CD4-positive, CD25-positive, alpha-beta regulatory T cell (primary cell): ENCODE measurements at regions not wholly inside any gene's neighbourhood (a gene's known extent, or its start where the extent isn't known, plus 50 kb on each side); places are given as distances from the start of the nearest gene placed in this dataset.

ENCODE experiments used
- ATAC-seq, 2 donors: fragments of 150-1000 bp; cut with Tn5 transposase; one replicate each; pipeline ENCODE4 v1.10.0; 2021; ENCODE audit warnings: low read depth in 2 of 2, moderate number of reproducible peaks in 2 of 2, moderate library complexity in 1 of 2
- DNase-seq, 3 donors: peaks; one replicate each; pipeline versions ENCODE4 v3.0.0 to v3.0.0-alpha.2; 2012 to 2022; ENCODE audit warnings: mixed read lengths in 1 of 3
- H3K27ac ChIP-seq: one replicate; pipeline ENCODE4 v1.7.0; 2013; ENCODE audit warnings: mild to moderate bottlenecking, low read length; ENCODE audit not compliant: insufficient read depth, poor library complexity, severe bottlenecking
- H3K27me3 ChIP-seq: one replicate; pipeline ENCODE4 v1.7.0; 2013; ENCODE audit warnings: low read length; ENCODE audit not compliant: control insufficient read depth, insufficient read depth
- H3K36me3 ChIP-seq: one replicate; pipeline ENCODE4 v1.7.0; 2013; ENCODE audit warnings: mild to moderate bottlenecking, low read length, moderate library complexity; ENCODE audit not compliant: control insufficient read depth, insufficient read depth
- H3K4me1 ChIP-seq: 2 replicates; pipeline ENCODE4 v1.7.0; 2013; ENCODE audit warnings: mild to moderate bottlenecking, low read length; ENCODE audit not compliant: insufficient read depth, control insufficient read depth, poor library complexity, severe bottlenecking
- H3K4me3 ChIP-seq: one replicate; pipeline ENCODE4 v1.7.0; 2013; ENCODE audit warnings: low read depth, mild to moderate bottlenecking, low read length, moderate library complexity
- H3K9me3 ChIP-seq, 2 experiments: 1 replicate in 1 of 2; 2 replicates in 1 of 2; pipeline ENCODE4 v1.7.0; 2013; ENCODE audit warnings: low read length in 2 of 2, mild to moderate bottlenecking in 1 of 2, moderate library complexity in 1 of 2; ENCODE audit not compliant: control insufficient read depth in 2 of 2
- H3K27ac Mint-ChIP-seq, 3 donors: one replicate each; pipeline ENCODE4 v1.8.0; 2020 to 2022; ENCODE audit warnings: mild to moderate bottlenecking in 3 of 3, mixed read lengths in 3 of 3, moderate library complexity in 2 of 3
- H3K27me3 Mint-ChIP-seq: one replicate; pipeline ENCODE4 v1.8.0; 2022; ENCODE audit warnings: mild to moderate bottlenecking, mixed read lengths
- H3K36me3 Mint-ChIP-seq: one replicate; pipeline ENCODE4 v1.8.0; 2020; ENCODE audit warnings: mixed read lengths
- H3K4me1 Mint-ChIP-seq, 4 donors: one replicate each; pipeline ENCODE4 v1.8.0; 2020 to 2022; ENCODE audit warnings: mixed read lengths in 4 of 4, mild to moderate bottlenecking in 1 of 4
- H3K4me3 Mint-ChIP-seq, 4 donors: one replicate each; pipeline ENCODE4 v1.8.0; 2020 to 2022; ENCODE audit warnings: mild to moderate bottlenecking in 4 of 4, mixed read lengths in 4 of 4, moderate library complexity in 3 of 4
- H3K9me3 Mint-ChIP-seq, 7 donors: one replicate each; pipeline ENCODE4 v1.8.0; 2020 to 2022; ENCODE audit warnings: mixed read lengths in 7 of 7, mild to moderate bottlenecking in 3 of 7, moderate library complexity in 2 of 7

DNA sequence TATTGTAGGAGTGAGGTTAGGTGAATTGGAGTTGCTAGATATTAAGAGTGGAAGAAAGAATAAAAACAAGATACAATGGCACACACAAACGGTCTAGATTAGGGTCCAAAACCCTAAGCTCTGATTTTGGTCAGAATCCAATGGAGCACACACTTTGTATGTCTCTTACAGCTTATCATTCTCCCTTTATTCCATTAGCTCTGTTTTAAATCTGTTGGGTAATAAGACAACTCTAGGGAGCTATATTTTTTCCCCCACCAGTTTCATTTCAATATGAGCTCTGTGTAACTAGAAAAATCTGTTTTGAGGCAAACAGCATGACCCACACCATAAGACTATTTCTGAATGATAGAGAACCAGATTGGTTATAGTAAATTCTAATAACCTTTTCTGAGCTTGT, 465.6 kb downstream of the ADGRL2 start:
- H3K4me3 Mint-ChIP-seq, result no peak overlapping the region
- DNase-seq (no peak), ATAC-seq (no peak)
- H3K27me3 Mint-ChIP-seq, result no peaks in the 10 kb centered on the region
- no peak overlapping the region for H3K27ac Mint-ChIP-seq
- peaks cover 1 to 18% (median 3%) of the 10 kb centered on the region in 7 donors for H3K9me3 Mint-ChIP-seq
- Histone ChIP-seq H3K27me3 (no peaks in the 10 kb centered on the region), H3K4me3 (no peak overlapping the region), H3K9me3 (peaks cover 0 to 2% of the 10 kb centered on the region in 2 experiments), H3K27ac (no peak overlapping the region), H3K36me3 (no peaks in the 10 kb centered on the region), H3K4me1 (no peaks in the 10 kb centered on the region)
- H3K4me1 Mint-ChIP-seq, result no peaks in the 10 kb centered on the region
- H3K36me3 Mint-ChIP-seq, result no peaks in the 10 kb centered on the region

GRCh38 chr1:82265436-82265835, 464.7 kb downstream of the ADGRL2 start:
- no peak overlapping the region for H3K27ac ChIP-seq
- H3K4me3 ChIP-seq, result no peak overlapping the region
- H3K36me3 ChIP-seq, result no peaks in the 10 kb centered on the region
- H3K4me3 Mint-ChIP-seq, result no peak overlapping the region
- H3K9me3 ChIP-seq, result peaks cover 0 to 2% of the 10 kb centered on the region in 2 experiments
- ATAC-seq, result no peak
- H3K4me1 Mint-ChIP-seq, result no peaks in the 10 kb centered on the region
- no peaks in the 10 kb centered on the region for H3K27me3 ChIP-seq
- H3K27ac Mint-ChIP-seq, result no peak overlapping the region
- no peaks in the 10 kb centered on the region for H3K4me1 ChIP-seq
- no peak for DNase-seq
- H3K27me3 Mint-ChIP-seq, result no peaks in the 10 kb centered on the region
- H3K9me3 Mint-ChIP-seq, result peaks cover 1 to 18% (median 3%) of the 10 kb centered on the region in 7 donors
- no peaks in the 10 kb centered on the region for H3K36me3 Mint-ChIP-seq

DNA sequence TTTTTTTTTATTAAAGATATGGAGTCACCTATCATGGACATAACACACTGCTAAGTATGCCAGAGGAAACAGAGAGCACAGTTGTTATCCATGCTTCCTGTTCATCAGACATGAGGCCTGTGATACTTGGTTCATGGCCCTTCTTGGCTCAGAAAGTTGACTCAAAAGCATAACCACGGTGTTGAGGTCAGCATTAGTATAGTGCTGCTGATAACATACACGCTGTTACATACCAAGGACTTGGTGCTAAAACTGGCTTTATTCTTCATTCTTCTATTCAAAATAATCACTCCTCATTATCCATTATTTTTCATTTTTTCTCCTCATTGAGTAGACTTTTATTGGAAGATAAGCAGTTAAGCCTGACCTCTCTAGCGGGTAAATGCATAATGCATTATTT, 464.1 kb downstream of the ADGRL2 start:
- no peaks in the 10 kb centered on the region for H3K4me1 Mint-ChIP-seq
- ATAC-seq (no peak), DNase-seq (no peak)
- Histone ChIP-seq H3K4me3 (no peak overlapping the region), H3K27ac (no peak overlapping the region), H3K27me3 (no peaks in the 10 kb centered on the region), H3K36me3 (no peaks in the 10 kb centered on the region), H3K4me1 (no peaks in the 10 kb centered on the region), H3K9me3 (peaks cover 0 to 2% of the 10 kb centered on the region in 2 experiments)
- H3K27ac Mint-ChIP-seq, result no peak overlapping the region
- no peak overlapping the region for H3K4me3 Mint-ChIP-seq
- no peaks in the 10 kb centered on the region for H3K27me3 Mint-ChIP-seq
- H3K36me3 Mint-ChIP-seq, result no peaks in the 10 kb centered on the region
- H3K9me3 Mint-ChIP-seq, result peaks cover 1 to 13% (median 3%) of the 10 kb centered on the region in 7 donors

- H3K36me3 ChIP-seq, result no peaks in the 10 kb centered on the region
- Mint-ChIP-seq H3K36me3 (no peaks in the 10 kb centered on the region), H3K4me3 (no peak overlapping the region), H3K27me3 (no peaks in the 10 kb centered on the region), H3K4me1 (no peaks in the 10 kb centered on the region), H3K27ac (no peak overlapping the region), H3K9me3 (peaks cover 1 to 13% (median 3%) of the 10 kb centered on the region in 7 donors)
- peaks cover 0 to 2% of the 10 kb centered on the region in 2 experiments for H3K9me3 ChIP-seq
- no peaks in the 10 kb centered on the region for H3K4me1 ChIP-seq
- DNase-seq (no peak), ATAC-seq (no peak)
- H3K4me3 ChIP-seq, result no peak overlapping the region
- no peak overlapping the region for H3K27ac ChIP-seq
- H3K27me3 ChIP-seq, result no peaks in the 10 kb centered on the region
These were observed 462.7 kb downstream of the ADGRL2 start for GRCh38 chr1:82263396-82263795.

GRCh38 chr1:82260666-82261065, 459.9 kb downstream of the ADGRL2 start:
- no peaks in the 10 kb centered on the region for H3K4me1 ChIP-seq
- Mint-ChIP-seq H3K27ac (no peak overlapping the region), H3K9me3 (peaks cover 0 to 8% (median 3%) of the 10 kb centered on the region in 7 donors), H3K36me3 (no peaks in the 10 kb centered on the region), H3K27me3 (no peaks in the 10 kb centered on the region), H3K4me1 (no peaks in the 10 kb centered on the region), H3K4me3 (no peak overlapping the region)
- no peak overlapping the region for H3K27ac ChIP-seq
- no peaks in the 10 kb centered on the region for H3K27me3 ChIP-seq
- H3K9me3 ChIP-seq, result no peaks in the 10 kb centered on the region
- no peaks in the 10 kb centered on the region for H3K36me3 ChIP-seq
- ATAC-seq, result no peak
- DNase-seq, result no peak
- no peak overlapping the region for H3K4me3 ChIP-seq

DNA sequence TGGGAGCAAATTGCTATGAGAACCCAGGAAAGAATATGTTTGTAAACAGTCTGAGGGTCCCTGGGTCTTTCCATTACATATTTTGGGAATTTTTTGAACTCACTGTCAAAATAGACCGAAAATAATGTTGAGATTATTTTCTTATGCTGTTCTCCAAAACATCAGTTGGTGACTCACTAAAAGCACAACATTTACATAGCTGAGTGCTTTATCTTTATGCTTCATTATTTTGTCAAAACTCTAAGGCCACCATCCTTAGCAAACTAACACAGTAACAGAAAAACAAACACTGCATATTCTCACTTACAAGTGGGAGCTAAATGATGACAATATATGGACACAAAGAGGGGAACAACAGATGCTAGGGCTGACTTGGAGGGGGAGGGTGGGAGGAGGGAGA, 459.3 kb downstream of the ADGRL2 start:
- no peaks in the 10 kb centered on the region for H3K27me3 Mint-ChIP-seq
- ATAC-seq (no peak), DNase-seq (no peak)
- H3K27ac Mint-ChIP-seq, result no peak overlapping the region
- Histone ChIP-seq H3K36me3 (no peaks in the 10 kb centered on the region), H3K4me3 (no peak overlapping the region), H3K27me3 (no peaks in the 10 kb centered on the region), H3K4me1 (no peaks in the 10 kb centered on the region), H3K27ac (no peak overlapping the region), H3K9me3 (no peaks in the 10 kb centered on the region)
- H3K36me3 Mint-ChIP-seq, result no peaks in the 10 kb centered on the region
- H3K4me1 Mint-ChIP-seq, result no peaks in the 10 kb centered on the region
- H3K4me3 Mint-ChIP-seq, result no peak overlapping the region
- peaks cover 0 to 5% (median 2%) of the 10 kb centered on the region in 7 donors for H3K9me3 Mint-ChIP-seq

GRCh38 chr1:82258887-82259286, 458.2 kb downstream of the ADGRL2 start:
- DNase-seq (no peak), ATAC-seq (no peak)
- H3K9me3 Mint-ChIP-seq, result peaks cover 0 to 4% (median 0%) of the 10 kb centered on the region in 7 donors
- H3K27me3 ChIP-seq, result no peaks in the 10 kb centered on the region
- H3K4me3 Mint-ChIP-seq, result no peak overlapping the region
- no peaks in the 10 kb centered on the region for H3K4me1 Mint-ChIP-seq
- H3K4me1 ChIP-seq, result no peaks in the 10 kb centered on the region
- no peak overlapping the region for H3K27ac Mint-ChIP-seq
- H3K4me3 ChIP-seq, result no peak overlapping the region
- H3K27me3 Mint-ChIP-seq, result no peaks in the 10 kb centered on the region
- H3K36me3 ChIP-seq, result no peaks in the 10 kb centered on the region
- H3K27ac ChIP-seq, result no peak overlapping the region
- H3K36me3 Mint-ChIP-seq, result no peaks in the 10 kb centered on the region
- H3K9me3 ChIP-seq, result no peaks in the 10 kb centered on the region

DNA sequence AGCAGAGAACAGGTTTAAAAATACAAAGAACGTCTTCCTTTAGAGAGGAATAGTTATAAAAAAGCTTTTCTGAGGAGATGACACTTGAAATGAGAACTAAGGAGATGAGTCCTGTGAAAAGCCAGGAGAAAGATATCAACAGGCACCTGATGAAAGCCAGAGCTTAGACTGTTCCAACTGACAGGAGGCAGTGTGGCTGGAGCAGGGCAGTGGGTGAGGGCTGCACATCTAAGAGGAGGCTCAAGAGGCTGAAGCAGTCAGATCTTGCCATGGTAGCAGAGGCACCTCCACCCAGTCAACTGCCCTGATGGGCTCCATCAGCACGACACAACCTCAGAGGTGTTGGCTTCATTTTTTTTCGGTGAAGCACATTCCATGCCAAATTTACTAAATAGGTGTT, 445.3 kb downstream of the ADGRL2 start:
- no peak for ATAC-seq
- peaks cover 3 to 6% of the 10 kb centered on the region in 2 experiments for H3K9me3 ChIP-seq
- no peak for DNase-seq
- no peaks in the 10 kb centered on the region for H3K36me3 ChIP-seq
- Mint-ChIP-seq H3K27ac (no peak overlapping the region), H3K9me3 (peaks cover 0 to 12% (median 4%) of the 10 kb centered on the region in 7 donors), H3K4me3 (no peak overlapping the region), H3K36me3 (no peaks in the 10 kb centered on the region), H3K4me1 (no peaks in the 10 kb centered on the region), H3K27me3 (no peaks in the 10 kb centered on the region)
- H3K27me3 ChIP-seq, result no peaks in the 10 kb centered on the region
- no peak overlapping the region for H3K4me3 ChIP-seq
- H3K27ac ChIP-seq, result no peak overlapping the region
- no peaks in the 10 kb centered on the region for H3K4me1 ChIP-seq
